Kidney (tissue), 13 donors: ENCODE measurements at regions not wholly inside any gene's neighbourhood (a gene's known extent, or its start where the extent isn't known, plus 50 kb on each side); places are given as distances from the start of the nearest gene placed in this dataset.

ENCODE experiments used
- DNase-seq, 5 donors: peaks; one replicate each; pipeline ENCODE4 v3.0.0-alpha.2; 2013 to 2020
- FAIRE-seq: peaks from 2 replicates; lab custom pipeline; 2012; peaks lifted over from hg19 to GRCh38; lab: Jason Lieb, UNC
- H3K27ac ChIP-seq, 2 donors: one replicate each; pipeline ENCODE4 v1.7.0; 2013; ENCODE audit warnings: low read depth in 2 of 2, low read length in 2 of 2, inconsistent platforms in 1 of 2
- H3K27me3 ChIP-seq: one replicate; pipeline ENCODE4 v1.7.1; 2013; ENCODE audit warnings: low read length, inconsistent platforms; ENCODE audit not compliant: control insufficient read depth, insufficient read depth
- H3K36me3 ChIP-seq, 3 donors: one replicate each; pipeline versions ENCODE4 v1.7.0 to v1.7.1; 2013; ENCODE audit warnings: low read length in 3 of 3, control low read depth in 1 of 3, inconsistent platforms in 1 of 3; ENCODE audit not compliant: insufficient read depth in 3 of 3, control insufficient read depth in 2 of 3
- H3K4me1 ChIP-seq, 3 donors: one replicate each; pipeline versions ENCODE4 v1.7.0 to v1.7.1; 2013; ENCODE audit warnings: low read length in 3 of 3, inconsistent platforms in 1 of 3, low read depth in 1 of 3; ENCODE audit not compliant: control insufficient read depth in 2 of 3, insufficient read depth in 2 of 3
- H3K4me3 ChIP-seq, 3 donors: one replicate each; pipeline versions ENCODE4 v1.7.0 to v1.8.1; 2013; ENCODE audit warnings: low read length in 3 of 3, control low read depth in 1 of 3, inconsistent platforms in 1 of 3
- H3K9ac ChIP-seq, 3 donors: one replicate each; pipeline versions ENCODE4 v1.7.0 to v1.7.1; 2013; ENCODE audit warnings: low read length in 3 of 3, control low read depth in 1 of 3, inconsistent platforms in 1 of 3
- H3K9me3 ChIP-seq, 3 donors: one replicate each; pipeline versions ENCODE4 v1.7.0 to v1.7.1; 2013; ENCODE audit warnings: low read length in 3 of 3, control low read depth in 1 of 3, inconsistent platforms in 1 of 3; ENCODE audit not compliant: control insufficient read depth in 2 of 3, insufficient read depth in 1 of 3
- CTCF ChIP-seq: IDR thresholded peaks from 3 replicates; pipeline ENCODE4 v1.5.1; 2012; ENCODE audit warnings: mild to moderate bottlenecking, moderate library complexity, borderline replicate concordance; ENCODE audit not compliant: insufficient read depth; ENCODE audit errors: extremely low read depth
- intact Hi-C: fragments of 100-400 bp; cut with DNase I; formaldehyde crosslinking; loops from one replicate; pipeline ENCODE4 v1.11.1; 2022
- donor health status: control.
- donor health status: control.
- donor health status: control.
- donor health status: control.
- donor health status: control.
- donor health status: DM: yes; HTN: yes; CAD: no.
- donor health status: Normal renal cell carcinoma (clear cell type).

GRCh38 chr11:109884501-109884900 lies 208.7 kb upstream of the ZC3H12C start:
- H3K4me1 ChIP-seq: no peaks in the 10 kb centered on the region
- TF ChIP-seq CTCF: no peak
- no peaks in the 10 kb centered on the region for H3K27me3 ChIP-seq
- H3K9me3 ChIP-seq: no peaks in the 10 kb centered on the region
- no peak for DNase-seq
- FAIRE-seq: no peak
- no peak overlapping the region for H3K4me3 ChIP-seq
- no peak overlapping the region for H3K9ac ChIP-seq
- H3K36me3 ChIP-seq: no peaks in the 10 kb centered on the region
- H3K27ac ChIP-seq: no peak overlapping the region
- intact Hi-C loops: no loop called here

GRCh38 chr11:109885006-109885405 lies 208.2 kb upstream of the ZC3H12C start:
- H3K36me3 ChIP-seq: no peaks in the 10 kb centered on the region
- DNase-seq: no peak
- H3K4me1 ChIP-seq: no peaks in the 10 kb centered on the region
- no peak overlapping the region for H3K9ac ChIP-seq
- no peak overlapping the region for H3K4me3 ChIP-seq
- no peak overlapping the region for H3K27ac ChIP-seq
- no peaks in the 10 kb centered on the region for H3K9me3 ChIP-seq
- TF ChIP-seq CTCF: no peak
- FAIRE-seq: no peak
- intact Hi-C loops: no loop called here
- H3K27me3 ChIP-seq: no peaks in the 10 kb centered on the region

GRCh38 chr11:109892321-109892794 lies 200.8 kb upstream of the ZC3H12C start:
- no peaks in the 10 kb centered on the region for H3K27me3 ChIP-seq
- H3K4me1 ChIP-seq: no peaks in the 10 kb centered on the region
- no peak for FAIRE-seq
- no peaks in the 10 kb centered on the region for H3K9me3 ChIP-seq
- no peak overlapping the region for H3K9ac ChIP-seq
- no peaks in the 10 kb centered on the region for H3K36me3 ChIP-seq
- no peak for TF ChIP-seq CTCF
- DNase-seq: no peak
- intact Hi-C loops: no loop called here
- no peak overlapping the region for H3K27ac ChIP-seq
- H3K4me3 ChIP-seq: no peak overlapping the region

GRCh38 chr11:109894242-109894641 lies 198.9 kb upstream of the ZC3H12C start:
- H3K4me1 ChIP-seq: no peaks in the 10 kb centered on the region
- H3K9ac ChIP-seq: no peak overlapping the region
- FAIRE-seq (no peak), DNase-seq (no peak)
- H3K36me3 ChIP-seq: no peaks in the 10 kb centered on the region
- no peak for TF ChIP-seq CTCF
- intact Hi-C loops: no loop called here
- H3K4me3 ChIP-seq: no peak overlapping the region
- no peak overlapping the region for H3K27ac ChIP-seq
- H3K9me3 ChIP-seq: peaks cover 0 to 5% (median 0%) of the 10 kb centered on the region in 3 donors
- H3K27me3 ChIP-seq: no peaks in the 10 kb centered on the region
